AG09309 (cell line): ENCODE measurements at regions not wholly inside any gene's neighbourhood (a gene's known extent, or its start where the extent isn't known, plus 50 kb on each side); places are given as distances from the start of the nearest gene placed in this dataset.

Source experiments
- DNase-seq: peaks from one replicate; pipeline ENCODE4 v3.0.0-alpha.2; 2010; ENCODE audit warnings: low read depth
- H3K4me3 ChIP-seq: 2 replicates; pipeline ENCODE4 v1.5.1; 2011; ENCODE audit warnings: mild to moderate bottlenecking, low read depth, low read length, moderate library complexity; ENCODE audit not compliant: control insufficient read depth
- TF ChIP-seq, protein P1 (sequence below): IDR thresholded peaks from 2 replicates; pipeline ENCODE4 v1.5.1; 2011; ENCODE audit warnings: mild to moderate bottlenecking, low read depth, low read length, inconsistent platforms; ENCODE audit not compliant: insufficient read depth, control insufficient read depth; ENCODE audit errors: missing control alignments

DNA sequence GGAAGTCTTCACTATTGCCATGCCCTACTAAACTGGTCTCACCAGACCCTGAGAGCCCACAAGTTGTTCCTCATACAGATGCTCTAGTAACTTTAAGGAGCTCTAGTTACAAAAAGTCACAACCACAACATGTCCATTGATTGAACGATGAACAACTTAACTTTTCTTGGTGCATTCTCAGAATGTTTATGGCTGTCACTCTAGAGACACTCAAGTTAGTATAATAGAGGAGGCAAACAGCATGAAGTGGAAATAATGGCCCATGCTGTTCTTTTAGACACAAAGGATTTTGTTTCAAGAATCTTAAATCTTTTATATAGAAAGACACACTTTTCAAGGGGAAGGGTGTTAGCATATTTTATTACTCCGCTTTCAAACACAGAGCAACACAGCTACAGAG is 934.4 kb downstream of the HACE1 start:
- no peak overlapping the region for H3K4me3 ChIP-seq
- no peak for DNase-seq
- TF ChIP-seq, protein P1, sequence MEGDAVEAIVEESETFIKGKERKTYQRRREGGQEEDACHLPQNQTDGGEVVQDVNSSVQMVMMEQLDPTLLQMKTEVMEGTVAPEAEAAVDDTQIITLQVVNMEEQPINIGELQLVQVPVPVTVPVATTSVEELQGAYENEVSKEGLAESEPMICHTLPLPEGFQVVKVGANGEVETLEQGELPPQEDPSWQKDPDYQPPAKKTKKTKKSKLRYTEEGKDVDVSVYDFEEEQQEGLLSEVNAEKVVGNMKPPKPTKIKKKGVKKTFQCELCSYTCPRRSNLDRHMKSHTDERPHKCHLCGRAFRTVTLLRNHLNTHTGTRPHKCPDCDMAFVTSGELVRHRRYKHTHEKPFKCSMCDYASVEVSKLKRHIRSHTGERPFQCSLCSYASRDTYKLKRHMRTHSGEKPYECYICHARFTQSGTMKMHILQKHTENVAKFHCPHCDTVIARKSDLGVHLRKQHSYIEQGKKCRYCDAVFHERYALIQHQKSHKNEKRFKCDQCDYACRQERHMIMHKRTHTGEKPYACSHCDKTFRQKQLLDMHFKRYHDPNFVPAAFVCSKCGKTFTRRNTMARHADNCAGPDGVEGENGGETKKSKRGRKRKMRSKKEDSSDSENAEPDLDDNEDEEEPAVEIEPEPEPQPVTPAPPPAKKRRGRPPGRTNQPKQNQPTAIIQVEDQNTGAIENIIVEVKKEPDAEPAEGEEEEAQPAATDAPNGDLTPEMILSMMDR, result no peak

DNA sequence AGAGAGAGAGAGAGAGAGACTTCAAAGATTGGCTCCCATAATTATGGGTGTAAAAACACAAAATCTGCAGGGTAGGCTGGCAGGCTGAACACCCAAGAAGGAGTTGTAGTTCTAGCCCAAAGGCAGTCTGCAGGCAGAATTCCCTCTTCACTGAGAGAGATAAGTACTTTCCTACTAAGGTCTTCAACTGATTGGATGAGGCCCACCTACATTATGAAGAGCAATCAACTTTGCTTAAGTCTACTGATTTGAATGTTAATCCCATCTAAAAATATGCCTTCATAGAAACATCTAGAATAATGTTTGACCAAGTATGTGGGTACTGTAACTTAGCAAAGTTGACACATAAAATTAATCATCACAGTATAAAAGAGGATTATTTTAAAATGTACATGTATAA is 949.7 kb downstream of the HACE1 start:
- TF ChIP-seq, protein P1, result no peak
- DNase-seq, result no peak
- H3K4me3 ChIP-seq, result no peak overlapping the region

DNA sequence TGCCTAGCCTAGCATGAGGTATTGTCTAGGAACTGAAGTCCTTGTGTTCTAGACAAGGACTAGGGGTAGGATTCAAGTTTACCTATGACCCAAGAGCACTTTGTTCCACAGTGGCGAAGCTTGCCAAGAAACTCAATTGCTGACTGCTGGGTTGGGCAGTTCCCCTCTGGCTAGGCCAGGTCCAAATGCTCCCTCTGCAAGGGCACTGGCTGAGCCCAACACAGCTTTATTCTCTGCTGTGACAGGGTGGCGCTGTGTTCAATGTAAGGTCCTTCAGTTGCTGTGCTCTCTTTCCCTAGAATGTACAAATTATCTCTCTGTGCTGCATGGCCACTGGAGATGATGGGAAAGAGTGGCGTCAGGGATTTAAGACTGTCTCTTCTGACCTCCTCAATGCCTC is 950.8 kb downstream of the HACE1 start:
- DNase-seq, result no peak
- H3K4me3 ChIP-seq, result no peak overlapping the region
- TF ChIP-seq, protein P1, result no peak

DNA sequence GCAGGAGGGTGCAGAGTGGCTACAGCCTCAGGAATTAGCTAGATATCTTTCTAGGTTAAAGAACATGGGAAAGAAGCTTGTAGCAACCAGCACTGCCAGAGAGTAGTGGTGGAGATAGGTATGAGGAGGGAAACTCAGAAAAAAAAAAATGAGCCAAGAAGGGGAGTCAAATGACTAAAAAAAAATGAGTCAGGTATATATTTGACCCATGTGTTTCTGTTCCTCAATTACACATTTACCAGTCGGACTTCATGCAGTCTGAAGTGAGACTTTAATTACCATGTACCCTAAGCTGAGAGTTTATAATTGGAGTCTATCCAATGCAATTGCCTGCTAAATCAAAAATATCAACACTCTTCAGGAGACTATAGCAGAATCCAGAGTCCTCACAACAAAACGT is 964.6 kb downstream of the HACE1 start:
- DNase-seq, result no peak
- no peak overlapping the region for H3K4me3 ChIP-seq
- TF ChIP-seq, protein P1, result no peak

DNA sequence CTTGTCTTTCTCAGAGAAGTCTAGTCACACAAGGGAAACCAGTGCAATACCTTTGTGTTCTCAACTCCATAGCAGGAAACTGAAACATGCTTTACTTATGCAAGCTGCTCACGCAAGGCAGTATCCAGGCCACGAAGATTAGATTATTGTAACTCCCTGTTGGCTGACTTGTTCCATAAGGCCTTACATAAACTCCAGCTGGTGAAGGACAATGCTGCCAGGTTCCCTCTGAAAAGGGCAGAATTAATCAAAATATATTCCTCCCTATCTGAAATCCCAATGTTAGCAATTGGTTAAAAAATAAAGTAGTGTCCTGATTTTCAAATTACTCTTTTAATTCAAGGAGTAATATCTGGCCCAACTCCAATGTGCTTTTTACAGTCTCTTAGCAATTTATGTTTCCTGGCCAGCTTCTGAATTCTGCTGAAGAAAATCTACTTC is 966.6 kb downstream of the HACE1 start:
- TF ChIP-seq, protein P1, result no peak
- H3K4me3 ChIP-seq, result no peak overlapping the region
- DNase-seq, result no peak

DNA sequence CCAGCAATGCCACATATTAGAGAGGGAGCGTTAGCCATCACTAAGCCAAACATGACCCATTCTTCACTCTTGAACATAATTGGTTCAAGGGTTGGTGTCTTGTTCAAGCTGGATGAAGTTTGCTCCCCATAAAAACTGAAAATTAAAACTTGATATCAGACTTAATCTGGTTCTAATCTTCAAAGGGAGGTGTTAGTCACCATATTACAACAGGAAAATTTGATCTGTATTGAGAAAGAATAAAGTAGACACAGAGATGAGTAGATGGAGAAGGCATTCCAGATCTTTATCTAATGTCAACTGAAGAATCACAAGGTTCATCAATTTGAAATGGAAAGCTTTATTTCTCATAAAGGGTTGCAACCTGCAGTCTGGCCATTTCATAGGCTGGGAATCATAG is 972.8 kb downstream of the HACE1 start:
- DNase-seq, result no peak
- no peak overlapping the region for H3K4me3 ChIP-seq
- TF ChIP-seq, protein P1, result no peak

DNA sequence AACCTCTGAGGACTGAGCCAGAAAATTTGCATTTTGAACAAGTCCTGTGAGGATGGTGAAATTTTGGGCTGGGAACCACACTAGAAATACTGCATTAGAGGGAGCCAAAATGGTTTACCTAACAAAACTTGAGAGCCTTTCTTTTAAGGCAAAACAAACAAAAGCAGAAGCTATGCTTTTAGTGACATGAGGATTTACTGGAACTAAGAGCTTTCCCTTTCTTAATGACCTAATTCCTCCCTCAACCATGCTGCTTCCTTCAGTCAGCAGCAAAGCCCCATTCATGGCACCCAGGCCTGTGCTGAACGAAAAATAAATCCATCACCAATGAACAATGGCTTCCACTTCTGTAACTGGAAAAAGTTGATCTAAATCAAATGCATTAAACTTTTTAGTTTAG is 974.3 kb downstream of the HACE1 start:
- no peak overlapping the region for H3K4me3 ChIP-seq
- DNase-seq, result no peak
- TF ChIP-seq, protein P1, result no peak
